ENCODE measurements at regions not wholly inside any gene's neighbourhood (a gene's known extent, or its start where the extent isn't known, plus 50 kb on each side); places are given as distances from the start of the nearest gene placed in this dataset.
"Not testable (repeated sequence)": the region's sequence is repeated elsewhere in the genome, so short reads cannot be mapped to it uniquely, and the experiment has no call there.

- TF ChIP-seq, protein P1, sequence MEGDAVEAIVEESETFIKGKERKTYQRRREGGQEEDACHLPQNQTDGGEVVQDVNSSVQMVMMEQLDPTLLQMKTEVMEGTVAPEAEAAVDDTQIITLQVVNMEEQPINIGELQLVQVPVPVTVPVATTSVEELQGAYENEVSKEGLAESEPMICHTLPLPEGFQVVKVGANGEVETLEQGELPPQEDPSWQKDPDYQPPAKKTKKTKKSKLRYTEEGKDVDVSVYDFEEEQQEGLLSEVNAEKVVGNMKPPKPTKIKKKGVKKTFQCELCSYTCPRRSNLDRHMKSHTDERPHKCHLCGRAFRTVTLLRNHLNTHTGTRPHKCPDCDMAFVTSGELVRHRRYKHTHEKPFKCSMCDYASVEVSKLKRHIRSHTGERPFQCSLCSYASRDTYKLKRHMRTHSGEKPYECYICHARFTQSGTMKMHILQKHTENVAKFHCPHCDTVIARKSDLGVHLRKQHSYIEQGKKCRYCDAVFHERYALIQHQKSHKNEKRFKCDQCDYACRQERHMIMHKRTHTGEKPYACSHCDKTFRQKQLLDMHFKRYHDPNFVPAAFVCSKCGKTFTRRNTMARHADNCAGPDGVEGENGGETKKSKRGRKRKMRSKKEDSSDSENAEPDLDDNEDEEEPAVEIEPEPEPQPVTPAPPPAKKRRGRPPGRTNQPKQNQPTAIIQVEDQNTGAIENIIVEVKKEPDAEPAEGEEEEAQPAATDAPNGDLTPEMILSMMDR (conservative IDR thresholded peaks at IDR 0.05; ENCODE audit: low read depth, low read length), result no peak
- H3K4me3 ChIP-seq (ENCODE audit: low read depth, low read length), result no peak overlapping the region
- DNase-seq (ENCODE audit: low read depth), result no peak
Observed at GRCh38 chr6:145275019-145275418, 460.3 kb downstream of the EPM2A start.

DNA sequence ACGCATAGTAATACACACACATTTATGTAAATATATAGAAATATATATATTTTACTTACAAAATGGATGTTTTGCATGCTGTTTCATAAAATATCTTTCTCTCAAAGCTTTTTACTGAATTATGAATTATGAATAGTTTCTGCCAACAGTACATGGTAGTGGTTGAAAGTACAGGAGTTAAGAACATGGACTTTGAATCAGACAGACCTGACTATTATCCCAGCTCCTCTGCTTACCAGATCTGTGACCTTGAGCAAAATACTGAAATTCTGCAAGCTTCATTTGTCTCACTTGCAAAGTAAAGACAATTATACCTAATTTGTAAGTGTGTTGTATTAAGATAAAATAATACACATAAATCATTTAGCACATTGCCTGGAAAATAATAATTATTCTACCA, 459.5 kb downstream of the EPM2A start:
- DNase-seq (ENCODE audit: low read depth), result no peak
- no peak overlapping the region for H3K4me3 ChIP-seq (ENCODE audit: low read depth, low read length)
- TF ChIP-seq, protein P1 (conservative IDR thresholded peaks at IDR 0.05; ENCODE audit: low read depth, low read length), result no peak

DNA sequence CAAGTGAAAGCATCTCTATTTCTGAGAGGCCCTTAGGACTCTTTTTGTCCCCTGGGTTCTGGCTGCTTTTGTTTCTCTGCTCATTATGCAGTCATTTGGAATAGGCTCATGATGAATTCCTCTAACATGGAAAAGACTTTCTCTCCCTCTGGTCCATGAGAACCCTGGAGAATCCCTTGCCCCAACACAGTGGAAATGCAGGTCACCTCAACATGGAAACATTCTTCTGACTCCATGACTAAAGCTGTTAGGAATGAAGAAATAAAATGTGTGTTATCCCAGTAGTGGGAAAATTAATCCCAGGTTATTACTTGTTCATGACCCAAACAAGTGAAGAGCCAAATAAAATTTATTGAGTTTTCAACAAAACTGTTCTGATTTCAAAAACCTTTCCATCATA, 458.6 kb downstream of the EPM2A start:
- TF ChIP-seq, protein P1 (conservative IDR thresholded peaks at IDR 0.05; ENCODE audit: low read depth, low read length), result no peak
- DNase-seq (ENCODE audit: low read depth), result no peak
- H3K4me3 ChIP-seq (ENCODE audit: low read depth, low read length), result no peak overlapping the region

GRCh38 chr6:145277358-145278086, 457.8 kb downstream of the EPM2A start:
- no peak for DNase-seq (ENCODE audit: low read depth)
- TF ChIP-seq, protein P1 (conservative IDR thresholded peaks at IDR 0.05; ENCODE audit: low read depth, low read length), result no peak
- no peak overlapping the region for H3K4me3 ChIP-seq (ENCODE audit: low read depth, low read length)

DNA sequence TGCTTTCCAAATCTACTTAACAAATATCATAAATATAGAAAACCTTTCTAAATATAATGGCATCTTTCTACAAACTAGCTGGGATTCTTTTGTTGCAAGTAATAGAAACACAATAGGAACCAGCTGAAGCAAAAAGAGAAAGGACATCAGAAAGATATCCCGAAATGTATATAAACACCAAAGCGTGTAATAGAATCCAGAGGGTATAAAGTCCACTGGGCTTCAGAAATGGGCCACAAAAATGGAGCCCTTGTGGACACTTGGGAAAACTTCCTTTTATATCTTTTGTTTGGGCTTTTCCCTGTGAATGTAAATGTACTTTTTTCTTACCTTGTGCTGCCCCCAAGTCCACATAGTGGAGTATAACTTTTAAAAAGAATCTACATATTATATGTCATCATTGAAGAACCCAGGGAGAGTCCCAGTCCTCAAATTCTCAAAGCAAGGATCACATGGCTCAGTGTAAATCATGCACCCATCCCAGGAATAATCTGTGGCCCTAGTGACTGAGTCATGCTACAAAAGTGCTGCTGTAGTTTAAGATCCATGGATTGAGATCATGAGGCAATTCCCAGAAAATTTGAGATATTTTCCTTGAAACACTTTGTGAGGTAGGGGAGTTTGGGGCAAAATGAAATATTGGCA, 457.0 kb downstream of the EPM2A start:
- no peak overlapping the region for H3K4me3 ChIP-seq (ENCODE audit: low read depth, low read length)
- peak; percentile 4 for DNase-seq (ENCODE audit: low read depth)
- TF ChIP-seq, protein P1 (conservative IDR thresholded peaks at IDR 0.05; ENCODE audit: low read depth, low read length), result no peak

GRCh38 chr6:145279551-145279950, 455.8 kb downstream of the EPM2A start:
- TF ChIP-seq, protein P1 (conservative IDR thresholded peaks at IDR 0.05; ENCODE audit: low read depth, low read length), result no peak
- no peak overlapping the region for H3K4me3 ChIP-seq (ENCODE audit: low read depth, low read length)
- no peak for DNase-seq (ENCODE audit: low read depth)

- no peak overlapping the region for H3K4me3 ChIP-seq (ENCODE audit: low read depth, low read length)
- TF ChIP-seq, protein P1 (conservative IDR thresholded peaks at IDR 0.05; ENCODE audit: low read depth, low read length), result no peak
- no peak for DNase-seq (ENCODE audit: low read depth)
Observed at GRCh38 chr6:145279993-145280392, 455.3 kb downstream of the EPM2A start.

DNA sequence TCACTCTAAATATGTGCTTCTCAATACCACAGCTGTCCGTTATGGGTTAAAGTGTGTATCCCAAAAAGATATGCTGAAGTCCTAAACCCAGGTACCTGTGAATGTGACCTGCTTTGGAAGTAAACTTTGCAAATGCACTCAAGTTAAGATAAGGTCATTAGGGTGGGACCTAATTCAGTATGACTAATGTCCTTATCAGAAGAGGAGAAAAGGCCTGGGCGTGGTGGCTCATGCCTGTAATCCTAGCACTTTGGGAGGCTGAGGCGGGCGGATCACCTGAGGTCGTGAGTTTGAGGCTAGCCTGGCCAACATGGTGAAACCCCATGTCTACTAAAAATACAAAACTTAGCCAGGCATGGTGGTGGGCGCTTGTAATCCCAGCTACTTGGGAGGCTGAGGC, 452.1 kb downstream of the EPM2A start:
- H3K4me3 ChIP-seq (ENCODE audit: low read depth, low read length); DNase-seq (ENCODE audit: low read depth): not testable (repeated sequence)

Data from choroid plexus epithelial cell (primary cell).